ENCODE measurements at regions not wholly inside any gene's neighbourhood (a gene's known extent, or its start where the extent isn't known, plus 50 kb on each side); places are given as distances from the start of the nearest gene placed in this dataset.

DNA sequence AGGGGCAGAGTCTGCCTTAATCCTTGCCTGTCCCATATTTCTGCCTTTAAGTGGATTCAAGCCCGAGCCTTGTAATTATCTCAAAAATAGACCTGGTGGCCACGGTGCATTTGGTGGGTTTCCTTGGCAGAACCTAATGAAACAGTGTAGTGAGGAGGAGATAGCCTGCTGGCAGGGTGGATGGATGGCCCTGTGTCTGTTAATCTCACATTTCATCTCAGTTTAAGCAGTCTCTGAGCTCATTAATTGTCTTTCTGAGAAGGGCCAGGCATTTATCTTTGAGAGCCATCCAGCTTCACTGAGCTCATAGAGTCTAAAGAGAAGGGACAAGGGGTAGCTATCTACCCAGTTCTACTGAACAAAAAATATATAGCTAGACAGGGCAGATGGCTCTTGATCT is 364.0 kb upstream of the EEF2KMT start:
- H3K27ac ChIP-seq (ENCODE audit: low read depth, low read length): no peak overlapping the region
- peaks cover 61% of the 10 kb centered on the region for H3K9me3 ChIP-seq (ENCODE audit: control insufficient read depth, insufficient read depth, low read length)
- ChIA-PET CTCF (no interaction called here), POLR2A (no interaction called here)
- no peak for DNase-seq (ENCODE audit: low read depth, low spot score)
- H3K27me3 ChIP-seq (ENCODE audit: control insufficient read depth, insufficient read depth, low read length): no peaks in the 10 kb centered on the region
- TF ChIP-seq, protein P1, sequence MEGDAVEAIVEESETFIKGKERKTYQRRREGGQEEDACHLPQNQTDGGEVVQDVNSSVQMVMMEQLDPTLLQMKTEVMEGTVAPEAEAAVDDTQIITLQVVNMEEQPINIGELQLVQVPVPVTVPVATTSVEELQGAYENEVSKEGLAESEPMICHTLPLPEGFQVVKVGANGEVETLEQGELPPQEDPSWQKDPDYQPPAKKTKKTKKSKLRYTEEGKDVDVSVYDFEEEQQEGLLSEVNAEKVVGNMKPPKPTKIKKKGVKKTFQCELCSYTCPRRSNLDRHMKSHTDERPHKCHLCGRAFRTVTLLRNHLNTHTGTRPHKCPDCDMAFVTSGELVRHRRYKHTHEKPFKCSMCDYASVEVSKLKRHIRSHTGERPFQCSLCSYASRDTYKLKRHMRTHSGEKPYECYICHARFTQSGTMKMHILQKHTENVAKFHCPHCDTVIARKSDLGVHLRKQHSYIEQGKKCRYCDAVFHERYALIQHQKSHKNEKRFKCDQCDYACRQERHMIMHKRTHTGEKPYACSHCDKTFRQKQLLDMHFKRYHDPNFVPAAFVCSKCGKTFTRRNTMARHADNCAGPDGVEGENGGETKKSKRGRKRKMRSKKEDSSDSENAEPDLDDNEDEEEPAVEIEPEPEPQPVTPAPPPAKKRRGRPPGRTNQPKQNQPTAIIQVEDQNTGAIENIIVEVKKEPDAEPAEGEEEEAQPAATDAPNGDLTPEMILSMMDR (IDR thresholded peaks at IDR 0.05; ENCODE audit: low read depth, low read length): no peak
- no peak overlapping the region for H3K4me3 ChIP-seq (ENCODE audit: low read depth, low read length)

DNA sequence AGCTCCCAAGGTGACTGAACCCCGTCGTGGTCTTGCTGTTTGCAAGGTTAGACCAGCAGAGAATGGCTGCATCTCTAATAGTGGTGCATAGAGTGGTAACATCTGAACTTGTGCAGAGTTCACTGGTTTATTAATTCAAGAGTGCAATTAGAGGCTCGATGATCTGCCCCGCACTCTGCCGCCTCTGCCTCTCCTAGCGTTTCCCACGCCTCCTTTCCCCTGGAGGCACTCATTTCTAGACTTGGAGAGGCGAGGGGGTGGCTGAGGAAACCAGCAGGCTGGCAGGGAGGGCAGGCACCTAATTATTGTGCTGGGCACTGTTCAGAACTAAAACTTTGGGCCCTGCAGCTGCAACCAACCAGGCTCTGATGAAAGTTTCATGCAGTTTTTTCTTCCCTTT is 363.5 kb upstream of the EEF2KMT start:
- ChIA-PET CTCF (no interaction called here), POLR2A (no interaction called here)
- Histone ChIP-seq H3K27ac (ENCODE audit: low read depth, low read length) (no peak overlapping the region), H3K4me3 (ENCODE audit: low read depth, low read length) (no peak overlapping the region), H3K27me3 (ENCODE audit: control insufficient read depth, insufficient read depth, low read length) (no peaks in the 10 kb centered on the region), H3K9me3 (ENCODE audit: control insufficient read depth, insufficient read depth, low read length) (peaks cover 57% of the 10 kb centered on the region)
- DNase-seq (ENCODE audit: low read depth, low spot score): no peak
- TF ChIP-seq, protein P1 (IDR thresholded peaks at IDR 0.05; ENCODE audit: low read depth, low read length): no peak

DNA sequence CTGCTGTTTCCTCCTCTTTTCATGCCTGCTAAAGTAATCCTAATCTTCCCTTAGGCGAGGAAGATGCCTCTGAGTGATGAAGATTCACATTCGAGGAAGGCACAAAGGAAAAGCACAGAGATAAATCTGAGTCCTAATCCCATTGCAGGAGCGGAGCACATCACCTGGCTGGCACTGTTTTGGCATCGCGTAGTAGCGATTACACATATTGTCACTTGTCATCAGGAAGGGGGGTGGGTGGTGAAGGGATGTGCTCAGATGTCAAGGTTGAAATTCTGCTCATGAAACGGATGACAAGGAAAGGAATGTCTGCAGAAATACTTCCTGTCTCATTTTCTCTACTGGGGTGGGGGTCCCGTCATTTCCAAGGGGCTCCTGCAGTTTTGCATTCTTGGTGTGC is 363.1 kb upstream of the EEF2KMT start:
- Histone ChIP-seq H3K27ac (ENCODE audit: low read depth, low read length) (no peak overlapping the region), H3K4me3 (ENCODE audit: low read depth, low read length) (no peak overlapping the region), H3K9me3 (ENCODE audit: control insufficient read depth, insufficient read depth, low read length) (peaks cover 52% of the 10 kb centered on the region), H3K27me3 (ENCODE audit: control insufficient read depth, insufficient read depth, low read length) (no peaks in the 10 kb centered on the region)
- POLR2A ChIA-PET: no interaction called here
- CTCF ChIA-PET: no interaction called here
- TF ChIP-seq, protein P1 (IDR thresholded peaks at IDR 0.05; ENCODE audit: low read depth, low read length): no peak
- no peak for DNase-seq (ENCODE audit: low read depth, low spot score)

DNA sequence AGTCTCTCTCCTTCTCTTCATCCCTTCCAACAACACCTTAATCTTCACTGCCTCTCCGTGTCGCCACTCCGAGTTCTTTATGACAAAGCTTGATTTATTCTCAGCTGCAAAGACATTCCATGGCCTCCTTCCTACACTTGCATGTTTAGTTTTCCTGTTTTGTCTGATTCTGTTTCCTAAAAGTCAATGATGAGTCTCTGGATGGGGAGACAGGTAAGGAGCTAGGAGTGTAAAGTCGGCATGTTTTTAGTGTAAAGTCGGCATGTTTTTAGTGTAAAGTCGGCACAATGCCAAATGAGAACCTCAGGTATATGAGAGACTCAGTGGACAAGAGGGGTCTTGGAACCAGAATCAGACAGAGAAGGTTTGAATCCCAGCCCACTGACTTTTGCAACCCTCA is 362.3 kb upstream of the EEF2KMT start:
- POLR2A ChIA-PET: no interaction called here

DNA sequence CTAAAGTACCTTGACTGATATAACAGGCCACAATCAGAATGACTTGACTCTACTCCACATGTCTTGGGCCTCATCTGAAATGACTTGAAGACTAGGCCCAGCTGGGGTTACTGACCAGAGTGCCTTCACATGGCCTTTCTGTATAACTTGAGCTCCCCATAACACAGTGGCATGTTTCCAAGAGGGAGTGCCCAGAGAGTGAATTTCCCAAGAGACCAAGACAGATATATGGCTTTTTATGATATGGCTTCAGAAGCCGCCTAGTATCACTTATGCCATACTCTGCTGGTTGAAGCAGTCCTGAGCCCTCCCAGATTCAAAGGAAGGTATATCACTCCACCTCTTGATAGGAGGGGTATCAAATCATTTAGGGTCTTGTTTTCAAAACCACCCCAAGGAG is 357.5 kb upstream of the EEF2KMT start:
- POLR2A ChIA-PET: no interaction called here
- no peak overlapping the region for H3K27ac ChIP-seq (ENCODE audit: low read depth, low read length)
- no peak for DNase-seq (ENCODE audit: low read depth, low spot score)
- no peak overlapping the region for H3K4me3 ChIP-seq (ENCODE audit: low read depth, low read length)
- H3K27me3 ChIP-seq (ENCODE audit: control insufficient read depth, insufficient read depth, low read length): no peaks in the 10 kb centered on the region
- CTCF ChIA-PET: no interaction called here
- peaks cover 38% of the 10 kb centered on the region for H3K9me3 ChIP-seq (ENCODE audit: control insufficient read depth, insufficient read depth, low read length)
- TF ChIP-seq, protein P1 (IDR thresholded peaks at IDR 0.05; ENCODE audit: low read depth, low read length): no peak

More for the DNA sequence above, 362.3 kb upstream of the EEF2KMT start:
- H3K27ac ChIP-seq (ENCODE audit: low read depth, low read length): no peak overlapping the region
- TF ChIP-seq, protein P1 (IDR thresholded peaks at IDR 0.05; ENCODE audit: low read depth, low read length): no peak
- no peak overlapping the region for H3K4me3 ChIP-seq (ENCODE audit: low read depth, low read length)
- DNase-seq (ENCODE audit: low read depth, low spot score): no peak
- CTCF ChIA-PET: no interaction called here
- no peaks in the 10 kb centered on the region for H3K27me3 ChIP-seq (ENCODE audit: control insufficient read depth, insufficient read depth, low read length)
- peaks cover 50% of the 10 kb centered on the region for H3K9me3 ChIP-seq (ENCODE audit: control insufficient read depth, insufficient read depth, low read length)
